Stimulated activated CD8-positive, alpha-beta memory T cell treated with anti-CD3 and anti-CD28 coated beads, Interleukin-12 subunit alpha, Interleukin-12 subunit beta, amount 100 ng/mL, for 24 hours (primary cell): ENCODE measurements at regions not wholly inside any gene's neighbourhood (a gene's known extent, or its start where the extent isn't known, plus 50 kb on each side); places are given as distances from the start of the nearest gene placed in this dataset.
"Not testable (repeated sequence)": the region's sequence is repeated elsewhere in the genome, so short reads cannot be mapped to it uniquely, and the experiment has no call there.

Source experiments
- DNase-seq: peaks from one replicate; pipeline ENCODE4 v3.0.0-alpha.2; 2020; ENCODE audit errors: extremely low read depth

DNA sequence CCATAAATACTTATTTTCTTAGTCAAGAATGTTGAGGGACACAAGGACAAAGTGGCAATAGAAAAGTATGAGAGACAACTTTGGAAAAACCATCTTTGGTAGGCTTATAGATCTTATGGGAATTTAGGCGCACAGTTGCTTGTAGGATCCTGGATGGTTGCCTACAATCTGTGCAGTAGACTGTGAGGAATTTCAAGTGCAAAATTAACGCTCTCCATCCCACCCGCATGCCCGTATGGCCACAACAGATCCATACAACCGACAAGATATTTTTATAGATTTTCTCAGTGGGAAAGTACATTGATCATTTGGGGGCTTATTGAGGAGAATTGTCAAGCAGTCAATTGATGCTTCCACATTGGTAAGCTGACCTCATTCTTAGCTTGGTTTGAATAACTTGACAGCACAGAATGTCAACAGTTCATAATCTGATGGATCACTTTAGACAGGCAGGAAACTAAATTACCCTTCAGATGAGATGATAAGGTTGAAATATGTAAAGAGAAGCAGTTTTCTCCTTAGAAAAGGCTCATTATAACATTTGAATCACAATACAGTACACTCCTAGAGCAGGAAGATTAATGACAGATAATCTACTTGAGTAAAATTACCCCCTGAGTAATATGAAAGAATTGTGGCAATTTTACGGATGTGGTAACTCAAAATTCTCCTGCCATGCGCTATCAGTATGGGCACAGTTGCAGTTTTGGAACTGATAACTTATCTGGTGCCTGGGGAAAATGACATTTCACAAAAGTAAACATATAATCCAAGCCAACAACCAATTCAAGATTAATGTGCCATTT is 479.7 kb downstream of the KIF20B start:
- no peak for DNase-seq

DNA sequence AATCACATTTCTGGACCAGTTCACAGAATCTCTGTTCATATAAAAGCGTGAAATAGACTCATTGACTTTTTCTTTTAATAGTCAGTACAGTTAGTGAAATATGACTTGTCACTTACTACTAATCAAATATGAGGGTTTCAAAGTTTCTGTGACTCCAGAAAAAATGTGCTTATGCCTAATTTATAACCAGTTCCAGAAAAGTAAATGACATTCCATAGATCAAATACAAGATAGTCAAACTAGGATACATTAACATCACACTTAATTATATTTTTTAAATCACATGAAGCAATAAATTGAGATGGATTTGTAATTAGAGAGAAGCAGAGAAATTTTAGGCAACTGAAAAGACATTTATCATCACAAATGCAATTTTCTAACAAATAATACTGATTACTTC is 491.4 kb downstream of the KIF20B start:
- no peak for DNase-seq

DNA sequence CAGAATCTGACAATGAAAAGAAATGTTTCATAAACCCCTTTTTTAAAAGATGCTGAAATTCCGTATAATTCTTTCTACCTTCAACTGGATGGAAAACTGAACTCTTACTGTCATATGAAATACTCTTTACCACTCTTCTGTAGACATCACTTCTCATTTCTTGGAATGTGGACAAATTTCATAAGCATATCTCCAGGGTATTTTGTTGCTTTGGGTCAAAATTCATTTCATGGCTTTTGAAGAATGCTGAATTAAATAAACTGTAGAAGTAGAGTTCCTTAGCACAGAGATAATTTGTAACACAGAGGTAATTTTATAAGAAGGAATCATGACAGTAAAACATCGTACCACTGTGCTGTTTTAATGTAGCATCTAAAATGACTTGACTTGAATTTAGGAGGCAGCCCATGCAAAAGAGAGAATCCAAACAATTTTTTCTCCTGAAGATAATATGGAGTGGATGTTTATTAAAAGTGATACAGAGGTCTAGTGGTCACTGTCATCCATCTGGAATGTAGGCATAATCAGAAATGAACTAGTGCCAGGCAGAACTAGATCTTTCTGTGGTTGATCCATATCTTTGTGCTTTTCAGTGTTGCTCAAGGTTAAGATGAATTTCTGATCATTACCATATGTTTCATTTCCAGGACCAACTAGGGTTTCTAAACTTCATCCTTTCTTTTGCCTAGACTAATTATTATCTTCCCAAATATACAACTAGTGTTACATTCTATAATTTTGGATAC is 492.0 kb downstream of the KIF20B start:
- no peak for DNase-seq

DNA sequence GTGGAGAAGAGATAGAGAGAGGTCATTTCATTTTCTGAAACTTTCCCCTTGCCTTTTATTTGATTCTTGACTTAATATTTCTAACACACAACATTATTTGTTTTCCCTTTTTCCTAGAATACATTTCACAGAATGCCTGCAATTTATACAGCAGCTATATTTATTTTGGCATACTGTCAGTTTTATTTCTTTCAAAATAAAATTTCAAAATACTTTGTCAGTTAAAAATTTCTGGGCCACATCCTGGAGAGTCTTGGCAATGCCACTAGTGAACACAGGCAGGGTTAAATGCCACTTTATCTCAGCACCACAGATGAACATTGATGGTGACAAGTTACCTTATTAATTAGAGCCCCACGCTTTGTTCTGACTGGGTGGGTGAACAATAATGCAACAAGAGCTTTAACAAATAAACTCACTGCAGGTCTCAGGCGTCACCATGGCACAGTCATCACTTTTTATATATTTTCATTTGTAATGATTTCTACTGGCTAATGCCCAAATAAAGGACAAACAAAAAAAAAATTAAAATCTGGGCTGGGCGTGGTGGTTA is 494.0 kb downstream of the KIF20B start:
- DNase-seq = no peak

DNA sequence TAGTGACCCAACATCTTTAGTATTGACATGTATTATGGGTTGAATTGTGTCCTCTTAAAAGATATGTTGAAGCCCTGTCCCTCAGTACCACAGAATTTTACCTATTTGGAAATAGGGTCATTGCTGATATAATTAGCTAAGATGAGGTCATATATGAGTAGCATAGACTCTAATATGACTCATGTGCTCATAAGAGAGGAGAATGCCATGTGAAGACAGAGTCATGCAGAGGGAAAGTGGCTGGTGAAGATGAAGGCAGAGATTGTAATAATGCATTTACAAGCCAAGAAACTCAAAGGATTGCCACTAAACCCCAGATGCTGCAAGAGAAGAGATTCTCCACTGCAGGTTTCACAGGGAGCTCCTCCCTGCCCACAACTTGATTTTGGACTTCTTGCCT is 496.4 kb downstream of the KIF20B start:
- DNase-seq = no peak

DNA sequence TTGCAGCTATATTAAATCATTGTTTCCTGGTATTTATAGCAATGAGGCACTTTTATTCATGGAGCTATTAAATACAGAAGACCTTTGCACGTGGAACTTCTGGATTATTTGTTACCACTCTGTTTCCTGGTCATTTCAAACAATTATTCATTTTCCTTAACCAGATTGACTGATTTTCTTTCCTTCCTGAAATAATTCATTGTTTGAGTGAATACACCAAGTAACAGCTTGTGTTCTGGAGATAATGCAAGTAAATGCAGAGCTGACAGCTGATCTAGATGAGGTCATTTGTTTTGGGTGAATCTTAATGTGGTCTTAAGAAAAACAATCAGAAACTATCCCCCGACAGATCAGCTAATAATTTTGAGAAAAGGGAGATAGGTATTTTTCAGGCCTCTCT is 497.7 kb downstream of the KIF20B start:
- DNase-seq = no peak

DNA sequence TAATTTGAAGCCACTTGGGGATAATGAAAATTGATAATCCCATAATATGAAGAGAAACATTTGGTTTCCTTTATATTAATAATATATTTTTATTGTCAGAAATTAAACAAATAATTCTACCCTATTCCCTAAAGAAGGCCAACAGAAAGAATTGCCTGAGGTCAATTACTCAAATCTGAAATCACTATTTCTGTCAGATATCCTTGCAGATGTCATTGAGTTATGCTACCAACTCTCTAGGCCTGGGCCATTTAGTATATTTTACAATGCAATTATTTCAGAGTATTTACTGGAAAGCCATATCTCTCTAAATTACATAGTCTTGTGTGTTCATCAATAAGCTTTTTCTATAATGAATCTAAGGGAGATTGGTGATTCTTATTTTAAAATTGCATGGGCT is 498.1 kb downstream of the KIF20B start:
- DNase-seq = no peak

DNA sequence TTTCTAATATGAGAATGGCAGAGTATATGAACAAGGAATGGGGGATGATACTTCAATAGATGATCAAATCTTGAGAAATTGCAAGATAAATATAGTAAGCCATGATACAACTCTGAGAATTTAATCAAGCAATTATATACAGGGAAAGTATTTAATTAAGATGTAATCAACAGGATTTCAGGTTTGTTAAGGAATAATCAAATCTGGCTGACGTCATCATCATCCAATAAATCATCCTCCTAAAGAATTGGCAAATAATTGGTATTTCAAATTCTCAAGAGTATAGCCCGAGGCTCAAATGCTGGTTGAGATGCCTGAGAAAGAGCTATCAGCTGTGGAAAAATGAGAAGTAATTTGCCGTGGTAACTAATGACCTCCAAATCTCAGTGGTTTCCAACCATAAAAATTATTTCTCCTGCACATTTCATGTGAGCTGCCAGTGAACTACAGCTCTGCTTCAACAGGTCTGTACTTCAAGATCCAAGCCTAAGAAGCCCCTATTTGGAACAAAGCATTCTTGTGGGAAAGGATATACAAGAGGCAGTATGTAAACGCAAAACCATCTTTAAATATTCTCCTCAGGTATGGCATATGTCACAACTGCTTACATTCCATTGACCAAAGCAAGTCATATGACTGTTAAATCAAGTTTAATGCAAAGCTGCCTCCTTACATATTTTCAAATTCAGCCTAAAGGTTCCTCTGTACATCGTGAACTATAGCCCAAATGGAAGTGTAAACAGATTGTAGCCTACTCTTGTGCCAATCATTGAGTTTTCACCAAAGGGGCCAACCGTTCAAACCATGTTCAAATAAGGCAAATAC is 503.0 kb downstream of the KIF20B start:
- DNase-seq = no peak

DNA sequence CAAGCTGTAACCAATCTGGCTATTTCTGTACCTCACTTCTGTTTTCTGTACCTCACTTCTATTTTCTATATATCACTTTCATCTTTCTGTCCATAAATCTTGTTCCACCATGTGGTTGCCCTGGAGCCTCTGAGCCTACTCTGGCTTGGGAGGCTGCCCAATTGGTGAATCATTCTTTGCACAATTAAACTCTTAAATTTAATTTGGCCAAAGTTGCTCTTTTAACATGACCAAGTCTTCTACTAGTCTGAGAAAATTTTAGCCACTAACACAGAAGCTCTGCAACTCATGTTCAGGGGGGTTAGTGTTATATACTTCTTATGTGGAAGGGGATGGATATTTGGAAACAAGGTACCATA is 503.5 kb downstream of the KIF20B start:
- no peak for DNase-seq

DNA sequence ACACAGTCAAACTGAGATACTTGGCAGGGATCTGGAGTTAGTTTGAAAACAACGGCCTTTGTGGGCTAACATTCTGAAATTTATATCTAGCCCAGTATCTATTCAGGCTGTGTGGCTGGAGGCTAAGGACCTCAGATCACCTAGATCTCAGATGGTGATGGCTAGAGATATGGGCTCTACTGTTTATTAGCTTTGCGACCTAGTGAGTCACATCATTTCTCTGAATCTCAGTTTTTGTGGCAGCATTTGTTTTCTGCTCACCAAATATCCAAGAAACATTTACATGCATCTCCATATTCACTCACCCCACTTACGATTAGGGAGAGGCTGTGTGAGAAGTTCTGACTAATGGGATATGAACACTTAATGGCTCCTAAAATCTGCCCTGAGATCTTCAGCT is 503.9 kb downstream of the KIF20B start:
- no peak for DNase-seq

DNA sequence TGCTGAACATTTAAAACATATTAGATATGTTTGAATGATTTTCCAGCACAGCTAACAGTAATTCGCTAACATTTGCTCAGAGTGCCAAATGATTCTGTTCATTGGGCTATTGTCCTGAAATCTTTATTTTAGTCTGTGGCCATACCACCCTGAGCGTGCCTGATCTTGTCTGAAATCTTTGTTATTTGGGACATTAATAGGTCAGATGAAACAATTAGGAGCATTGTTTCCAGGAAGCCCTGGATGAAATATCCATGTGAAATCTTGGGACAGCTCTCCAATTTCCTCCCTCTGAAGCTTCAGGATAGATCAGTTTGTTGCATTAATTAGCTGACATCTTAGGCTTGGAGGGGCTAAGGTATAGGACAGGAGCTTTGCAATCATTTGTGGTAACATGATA is 512.0 kb downstream of the KIF20B start:
- DNase-seq = no peak

DNA sequence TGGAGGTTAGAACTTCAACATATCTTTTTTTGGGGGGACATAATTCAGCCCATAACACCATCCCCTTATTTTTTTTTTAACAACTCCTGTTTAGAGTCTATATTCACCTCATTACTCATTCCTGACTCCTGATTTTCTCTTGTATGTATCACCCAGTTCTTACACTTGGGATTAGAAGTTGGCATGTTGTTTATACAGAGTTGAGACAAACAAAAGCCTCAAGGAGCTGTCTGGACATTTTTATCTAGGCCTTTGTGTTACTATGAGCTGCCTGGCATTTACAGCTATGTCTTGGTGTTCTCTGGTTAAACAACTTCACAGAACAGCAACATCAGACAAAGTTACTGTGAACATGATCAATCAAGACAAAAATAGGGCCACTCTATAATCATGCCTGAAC is 517.5 kb downstream of the KIF20B start:
- no peak for DNase-seq

DNA sequence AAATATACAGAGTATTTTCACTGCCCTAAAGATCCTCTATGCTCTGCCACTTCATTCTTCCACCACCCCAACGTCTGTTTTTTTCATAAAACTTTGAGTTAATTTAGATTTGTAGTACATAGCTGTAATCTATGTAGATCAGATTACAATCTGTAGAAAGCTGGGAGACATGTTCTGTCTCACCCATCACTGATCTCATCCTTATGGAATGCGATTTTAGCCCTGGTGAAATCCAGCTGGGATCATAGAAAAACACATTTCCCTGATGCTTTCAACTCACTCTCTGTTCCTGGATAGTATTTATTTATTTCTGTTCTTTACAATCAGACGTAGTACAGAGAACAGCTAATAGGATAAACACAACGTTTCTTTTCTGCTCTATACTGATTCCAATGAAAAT is 521.0 kb downstream of the KIF20B start:
- no peak for DNase-seq

DNA sequence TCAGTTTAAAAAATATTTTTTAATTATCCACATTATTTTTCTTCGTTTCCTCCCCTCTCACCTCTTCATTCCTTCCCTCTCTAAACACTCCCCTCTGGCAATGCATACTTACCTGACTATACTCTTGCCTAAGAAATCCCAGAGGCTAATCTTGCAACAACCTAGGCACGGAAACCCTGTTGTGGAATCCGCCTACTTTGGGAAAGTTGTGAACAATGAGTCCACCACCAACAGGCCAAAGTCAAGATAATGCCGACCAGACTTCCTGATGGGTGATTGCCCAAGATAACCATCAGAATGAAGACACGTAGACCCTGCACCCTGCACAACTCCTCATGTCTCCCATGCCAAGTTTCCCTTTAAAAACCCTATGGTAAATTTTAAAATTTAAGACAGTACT is 521.5 kb downstream of the KIF20B start:
- no peak for DNase-seq

DNA sequence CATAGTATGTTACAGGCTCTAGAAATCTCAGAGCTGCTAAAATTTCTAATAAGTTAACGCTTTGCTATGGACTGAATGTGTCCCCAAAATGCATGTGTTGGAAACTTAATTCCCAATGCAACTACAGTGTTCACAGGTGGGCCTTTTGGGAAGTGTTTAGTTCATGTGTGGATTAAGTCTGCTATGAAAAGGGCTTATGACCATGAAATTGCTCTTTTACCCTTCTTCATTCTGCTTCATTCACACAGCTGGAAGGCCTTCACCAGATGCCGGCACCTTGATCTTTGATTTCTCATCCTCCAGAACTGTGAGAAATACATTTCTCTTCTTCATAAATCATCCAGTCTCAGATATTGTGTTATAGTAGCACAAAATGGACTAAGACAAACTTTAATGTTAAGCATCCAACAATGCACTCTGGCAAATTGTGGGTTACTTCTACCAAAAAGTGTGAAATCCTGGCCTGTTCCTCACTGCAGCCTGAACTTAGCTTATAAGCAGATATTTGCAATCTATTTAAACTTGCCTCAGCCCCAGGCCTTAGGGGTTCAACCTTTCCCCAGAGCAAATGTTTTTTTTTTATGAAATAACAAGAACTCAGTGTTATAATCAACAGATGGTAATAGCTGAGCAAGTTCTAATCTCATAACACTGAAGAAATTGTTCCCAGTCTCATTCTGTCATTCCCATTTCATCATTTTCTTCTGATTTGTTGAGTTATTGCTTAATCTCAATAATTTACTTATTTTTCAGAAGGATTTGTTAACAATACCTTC is 523.6 kb downstream of the KIF20B start:
- DNase-seq = no peak

DNA sequence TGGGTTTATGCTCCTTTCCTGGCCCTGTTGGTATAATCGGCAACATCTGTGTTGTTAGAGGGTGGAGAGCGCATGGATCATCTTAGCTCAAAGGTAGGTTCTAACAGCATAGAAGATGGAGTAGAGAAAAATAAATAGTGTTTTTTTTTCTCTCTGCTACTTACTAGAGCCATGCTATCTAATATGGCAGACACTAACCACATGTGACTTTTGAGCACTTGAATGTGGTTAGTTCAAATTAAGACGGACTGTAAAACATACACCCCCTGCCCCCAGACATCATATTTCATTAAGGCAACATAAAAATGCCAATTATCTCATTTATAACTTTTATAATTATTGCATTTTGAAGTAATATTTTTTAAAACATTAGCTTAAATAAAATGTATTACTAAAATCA is 525.1 kb downstream of the KIF20B start:
- no peak for DNase-seq

DNA sequence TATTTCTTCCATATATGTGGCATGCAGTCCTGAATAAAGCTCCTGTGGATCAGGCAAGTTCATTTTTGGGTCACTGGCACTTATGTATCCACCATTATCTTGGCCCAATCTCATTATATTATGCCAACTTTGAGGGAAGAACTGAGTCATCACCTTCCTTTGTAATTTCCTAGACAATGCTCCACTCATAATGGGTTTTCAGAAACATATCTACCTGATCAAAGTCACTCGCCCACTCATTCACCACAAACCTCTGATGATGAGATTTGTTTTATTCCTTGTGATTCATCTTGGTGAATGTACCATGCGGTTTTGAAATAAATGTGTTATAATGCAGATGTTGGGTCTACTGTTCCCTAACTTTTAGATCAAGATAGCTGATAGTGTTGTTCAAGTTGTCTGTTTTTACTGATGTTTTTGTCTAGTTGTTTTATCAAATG is 525.8 kb downstream of the KIF20B start:
- DNase-seq = peak; percentile 3

DNA sequence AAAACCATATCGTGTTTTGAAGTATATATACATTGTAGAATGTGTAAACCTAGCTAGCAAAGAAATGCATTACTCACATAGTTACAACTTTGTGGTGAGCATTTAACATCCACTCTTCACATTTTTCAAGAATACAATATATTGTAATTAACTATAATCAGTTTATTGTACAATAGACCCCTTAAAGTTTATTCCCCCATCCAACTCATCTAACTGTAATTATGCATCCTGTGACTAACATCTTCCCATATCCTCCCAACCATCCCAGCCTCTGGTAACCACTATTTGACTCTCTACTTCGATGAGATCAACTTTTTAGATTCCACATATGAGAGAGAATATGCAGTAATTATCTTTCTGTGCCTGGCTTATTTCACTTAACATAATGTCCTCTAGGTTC is 526.4 kb downstream of the KIF20B start:
- no peak for DNase-seq

DNA sequence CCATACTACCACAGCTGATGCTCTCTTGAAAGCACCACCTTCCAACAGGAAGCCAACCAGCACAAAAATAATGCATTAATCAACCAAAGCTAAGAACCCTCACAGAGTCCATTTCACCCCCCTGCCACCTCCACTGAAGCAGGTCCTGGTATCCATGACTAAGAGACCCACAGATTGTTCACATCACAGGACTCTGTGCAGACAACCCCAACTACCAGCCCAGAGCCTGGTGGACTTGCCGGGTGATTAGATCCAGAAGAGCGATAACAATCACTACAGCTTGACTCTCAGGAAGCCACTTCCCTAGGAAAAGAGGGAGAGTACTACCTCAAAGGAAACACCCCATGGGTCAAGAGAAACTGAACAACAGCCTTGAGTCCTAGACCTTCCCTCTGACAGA is 528.1 kb downstream of the KIF20B start:
- no peak for DNase-seq

DNA sequence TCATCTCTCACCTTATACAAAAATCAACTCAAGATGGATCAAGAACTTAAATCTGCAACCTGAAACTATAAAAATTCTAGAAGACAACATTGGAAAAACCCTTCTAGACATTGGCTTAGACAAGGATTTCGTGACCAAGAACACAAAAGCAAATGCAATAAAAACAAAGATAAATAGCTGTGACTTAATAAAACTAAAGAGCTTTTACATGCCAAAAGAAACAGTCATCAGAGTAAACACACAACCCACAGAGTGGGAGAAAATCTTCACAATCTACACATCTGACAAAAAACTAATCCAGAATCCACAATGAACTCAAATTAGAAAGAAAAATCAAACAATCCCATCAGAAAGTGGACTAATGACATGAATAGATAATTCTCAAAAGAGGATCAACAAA is 532.4 kb downstream of the KIF20B start:
- DNase-seq = not testable (repeated sequence)

DNA sequence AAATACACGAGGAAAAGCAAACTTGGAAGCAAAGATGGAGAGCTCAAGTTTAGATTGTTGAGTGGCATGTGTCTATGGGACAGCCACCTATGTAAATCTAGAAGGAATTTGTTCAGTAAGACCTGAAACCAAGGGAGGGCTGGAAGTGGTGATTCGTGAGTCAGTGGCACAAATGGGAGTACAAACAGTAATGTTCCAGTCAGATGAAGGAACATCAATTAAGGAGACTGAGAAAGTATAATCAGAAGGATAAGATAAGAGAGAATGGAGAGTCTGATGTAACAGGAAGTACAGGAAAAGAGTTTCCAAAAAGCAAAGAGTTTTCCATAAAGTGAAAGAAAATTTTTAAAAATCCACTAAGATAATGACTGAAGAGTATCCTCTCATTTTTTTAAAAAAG is 544.2 kb downstream of the KIF20B start:
- no peak for DNase-seq

DNA sequence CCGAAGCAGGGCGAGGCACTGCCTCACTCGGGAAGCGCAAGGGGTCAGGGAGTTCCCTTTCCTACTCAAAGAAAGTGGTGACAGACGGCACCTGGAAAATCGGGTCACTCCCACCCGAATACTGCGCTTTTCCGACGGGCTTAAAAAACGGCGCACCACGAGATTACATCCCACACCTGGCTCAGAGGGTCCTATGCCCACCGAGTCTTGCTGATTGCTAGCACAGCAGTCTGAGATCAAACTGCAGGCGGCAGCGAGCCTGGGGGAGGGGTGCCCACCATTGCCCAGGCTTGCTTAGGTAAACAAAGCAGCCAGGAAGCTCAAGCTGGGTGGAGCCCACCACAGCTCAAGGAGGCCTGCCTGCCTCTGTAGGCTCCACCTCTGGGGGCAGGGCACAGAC is 549.4 kb downstream of the KIF20B start:
- not testable (repeated sequence) for DNase-seq
